ENCODE measurements at regions not wholly inside any gene's neighbourhood (a gene's known extent, or its start where the extent isn't known, plus 50 kb on each side); places are given as distances from the start of the nearest gene placed in this dataset.

GRCh38 chr5:4230471-4230785, 634.8 kb downstream of the IRX1 start:
- H3K9ac ChIP-seq (ENCODE audit: extremely low read depth, low read length, poor library complexity, severe bottlenecking) = no peak overlapping the region
- no peak overlapping the region for H3K4me3 ChIP-seq (ENCODE audit: low read length)
- H3K36me3 ChIP-seq (ENCODE audit: control insufficient read depth, insufficient read depth, low read length) = no peaks in the 10 kb centered on the region
- peaks cover 12% of the 10 kb centered on the region for H3K9me3 Mint-ChIP-seq
- no peak overlapping the region for H3K27ac Mint-ChIP-seq
- no peaks in the 10 kb centered on the region for H3K4me1 ChIP-seq (ENCODE audit: control insufficient read depth, insufficient read depth, low read length)
- WGBS, 2 experiments (ENCODE audit: insufficient coverage in 1 of 2, insufficient read length in 1 of 2) = 70 to 86% methylated on average over 11 to 15 of the region's 15 CpGs
- TF ChIP-seq CTCF (conservative IDR thresholded peaks at IDR 0.05) = no peak
- peaks cover 20% of the 10 kb centered on the region for H3K4me1 Mint-ChIP-seq
- no peak for DNase-seq
- no peaks in the 10 kb centered on the region for H3K27me3 ChIP-seq (ENCODE audit: control insufficient read depth, insufficient read depth, low read length, poor library complexity, severe bottlenecking)
- H3K9me3 ChIP-seq (ENCODE audit: control insufficient read depth, low read length) = peaks cover 9% of the 10 kb centered on the region
- H3K27me3 Mint-ChIP-seq (ENCODE audit: insufficient read depth) = peaks cover 36% of the 10 kb centered on the region
- H3K27ac ChIP-seq (ENCODE audit: low read depth, low read length) = peak overlapping the region; percentile 92
- peaks cover 4% of the 10 kb centered on the region for H3K36me3 Mint-ChIP-seq (ENCODE audit: low read depth)
- no peak overlapping the region for H3K4me3 Mint-ChIP-seq

GRCh38 chr5:4230786-4231641, 635.4 kb downstream of the IRX1 start:
- no peaks in the 10 kb centered on the region for H3K4me1 ChIP-seq (ENCODE audit: control insufficient read depth, insufficient read depth, low read length)
- H3K27me3 ChIP-seq (ENCODE audit: control insufficient read depth, insufficient read depth, low read length, poor library complexity, severe bottlenecking) = no peaks in the 10 kb centered on the region
- Mint-ChIP-seq H3K36me3 (ENCODE audit: low read depth) (peaks cover 4% of the 10 kb centered on the region), H3K4me3 (no peak overlapping the region), H3K27me3 (ENCODE audit: insufficient read depth) (peaks cover 36% of the 10 kb centered on the region), H3K27ac (no peak overlapping the region), H3K4me1 (peaks cover 20% of the 10 kb centered on the region), H3K9me3 (peaks cover 12% of the 10 kb centered on the region)
- no peaks in the 10 kb centered on the region for H3K36me3 ChIP-seq (ENCODE audit: control insufficient read depth, insufficient read depth, low read length)
- TF ChIP-seq CTCF (conservative IDR thresholded peaks at IDR 0.05) = no peak
- H3K4me3 ChIP-seq (ENCODE audit: low read length) = no peak overlapping the region
- 63 to 81% methylated on average over 11 to 23 of the region's 23 CpGs for WGBS, 2 experiments (ENCODE audit: insufficient coverage in 1 of 2, insufficient read length in 1 of 2)
- peaks cover 9% of the 10 kb centered on the region for H3K9me3 ChIP-seq (ENCODE audit: control insufficient read depth, low read length)
- peak overlapping the region; percentile 92 for H3K27ac ChIP-seq (ENCODE audit: low read depth, low read length)
- H3K9ac ChIP-seq (ENCODE audit: extremely low read depth, low read length, poor library complexity, severe bottlenecking) = no peak overlapping the region
- DNase-seq = no peak

- H3K9ac ChIP-seq (ENCODE audit: extremely low read depth, low read length, poor library complexity, severe bottlenecking) = no peak overlapping the region
- H3K4me1 ChIP-seq (ENCODE audit: control insufficient read depth, insufficient read depth, low read length) = no peaks in the 10 kb centered on the region
- Mint-ChIP-seq H3K4me3 (no peak overlapping the region), H3K9me3 (peaks cover 12% of the 10 kb centered on the region), H3K36me3 (ENCODE audit: low read depth) (peaks cover 4% of the 10 kb centered on the region), H3K4me1 (peaks cover 20% of the 10 kb centered on the region), H3K27ac (no peak overlapping the region), H3K27me3 (ENCODE audit: insufficient read depth) (peaks cover 36% of the 10 kb centered on the region)
- no peak for DNase-seq
- peak overlapping the region; percentile 92 for H3K27ac ChIP-seq (ENCODE audit: low read depth, low read length)
- H3K27me3 ChIP-seq (ENCODE audit: control insufficient read depth, insufficient read depth, low read length, poor library complexity, severe bottlenecking) = no peaks in the 10 kb centered on the region
- no peak for TF ChIP-seq CTCF (conservative IDR thresholded peaks at IDR 0.05)
- no peaks in the 10 kb centered on the region for H3K36me3 ChIP-seq (ENCODE audit: control insufficient read depth, insufficient read depth, low read length)
- H3K4me3 ChIP-seq (ENCODE audit: low read length) = no peak overlapping the region
- no CpG with 5 or more reads among the region's 1 CpG for WGBS, 2 experiments (ENCODE audit: insufficient coverage in 1 of 2, insufficient read length in 1 of 2)
- H3K9me3 ChIP-seq (ENCODE audit: control insufficient read depth, low read length) = peaks cover 9% of the 10 kb centered on the region
Measured at GRCh38 chr5:4232084-4232483, 636.5 kb downstream of the IRX1 start.

All from endodermal cell (in vitro differentiated cells).